HepG2 (cell line): ENCODE measurements at regions not wholly inside any gene's neighbourhood (a gene's known extent, or its start where the extent isn't known, plus 50 kb on each side); places are given as distances from the start of the nearest gene placed in this dataset.

Source experiments
- HMG20B ChIP-seq: conservative IDR thresholded peaks from 2 replicates; pipeline ENCODE4 v1.6.1; 2016; ENCODE audit warnings: missing genetic modification reagents, missing compliant biosample characterization
- JUND ChIP-seq: sonication (generic); formaldehyde crosslinking; IDR thresholded peaks from 2 replicates; pipeline ENCODE4 v1.8.0; 2022; ENCODE audit warnings: mild to moderate bottlenecking, missing genetic modification reagents
- MXD4 ChIP-seq: IDR thresholded peaks from 2 replicates; pipeline ENCODE4 v1.6.1; 2016; ENCODE audit warnings: mild to moderate bottlenecking, missing biosample characterization, missing genetic modification reagents
- NFE2L1 ChIP-seq: sonication (generic); formaldehyde crosslinking; IDR thresholded peaks from 2 replicates; pipeline ENCODE4 v1.4.0; 2020; ENCODE audit warnings: missing genetic modification reagents, mild to moderate bottlenecking, borderline replicate concordance
- PRPF4 ChIP-seq: fragments of 200-400 bp; formaldehyde crosslinking; IDR thresholded peaks from 2 replicates; pipeline ENCODE4 v1.6.1; 2016; ENCODE audit warnings: low read length, low read depth; ENCODE audit not compliant: poor library complexity, severe bottlenecking
- YY1 ChIP-seq: IDR thresholded peaks from 2 replicates; pipeline ENCODE4 v1.6.1; 2011; ENCODE audit warnings: low read length, low read depth, moderate library complexity, mild to moderate bottlenecking; ENCODE audit not compliant: insufficient read depth, insufficient replicate concordance
- ZFP1 ChIP-seq: IDR thresholded peaks from 2 replicates; pipeline ENCODE4 v1.6.1; 2016
- ZNF180 ChIP-seq: sonication (generic); formaldehyde crosslinking; IDR thresholded peaks from 2 replicates; pipeline ENCODE4 v1.4.0; 2020; ENCODE audit warnings: low read depth, missing genetic modification reagents, borderline replicate concordance
- ZNF274 ChIP-seq: sonication (generic); formaldehyde crosslinking; IDR thresholded peaks from 2 replicates; pipeline ENCODE4 v1.5.1; 2020; ENCODE audit warnings: mild to moderate bottlenecking, missing genetic modification reagents
- TF ChIP-seq, protein P1 (sequence below), 2 experiments: sonication (generic) in 1 of 2; formaldehyde crosslinking in 1 of 2; IDR thresholded peaks; 2 replicates each; pipeline versions ENCODE4 v1.5.1 to v1.6.1; 2011 to 2020; ENCODE audit warnings: borderline replicate concordance in 1 of 2, low read depth in 1 of 2, low read length in 1 of 2, mild to moderate bottlenecking in 1 of 2, missing genetic modification reagents in 1 of 2, moderate library complexity in 1 of 2
- TF ChIP-seq, protein P2 (sequence below): sonication (generic); formaldehyde crosslinking; IDR thresholded peaks from 2 replicates; pipeline ENCODE4 v1.4.0; 2020; ENCODE audit warnings: missing genetic modification reagents, mild to moderate bottlenecking, borderline replicate concordance
- TF ChIP-seq, protein P3 (sequence below): sonication (generic); formaldehyde crosslinking; IDR thresholded peaks from 2 replicates; pipeline ENCODE4 v1.4.0; 2020; ENCODE audit warnings: missing genetic modification reagents
- TF ChIP-seq, protein P4 (sequence below): sonication (generic); formaldehyde crosslinking; IDR thresholded peaks from 2 replicates; pipeline ENCODE4 v1.5.0; 2020; ENCODE audit warnings: mild to moderate bottlenecking, missing genetic modification reagents, moderate library complexity

DNA sequence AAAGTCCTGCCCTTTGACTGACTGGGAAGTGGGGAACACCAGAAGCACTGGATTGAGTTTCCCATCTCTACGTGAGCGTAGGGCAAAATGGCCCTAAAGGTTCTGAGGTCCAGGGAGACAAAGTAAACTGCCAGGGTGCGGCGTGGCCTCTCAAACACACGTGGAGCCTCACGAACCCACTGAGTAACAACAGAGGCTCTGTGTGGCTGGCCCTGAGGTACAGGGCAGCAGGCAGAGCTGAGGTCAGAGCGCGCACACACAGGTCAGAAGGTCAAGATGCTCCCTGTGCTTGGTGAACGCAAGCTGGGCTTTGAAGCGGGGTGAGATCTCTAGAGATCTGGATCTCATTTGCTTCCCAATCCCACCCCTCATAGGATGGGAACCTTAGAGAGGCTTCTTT, 99.0 kb upstream of the ZMIZ1 start:
- TF ChIP-seq MXD4 (CRISPR knock-in tag) (no peak), ZNF274 (CRISPR knock-in tag) (no peak), PRPF4 (no peak), ZFP1 (CRISPR knock-in tag) (no peak), JUND (no peak), HMG20B (CRISPR knock-in tag) (no peak), YY1 (peak; percentile 12), NFE2L1 (CRISPR knock-in tag) (no peak), ZNF180 (CRISPR knock-in tag) (no peak)
- TF ChIP-seq, protein P1, sequence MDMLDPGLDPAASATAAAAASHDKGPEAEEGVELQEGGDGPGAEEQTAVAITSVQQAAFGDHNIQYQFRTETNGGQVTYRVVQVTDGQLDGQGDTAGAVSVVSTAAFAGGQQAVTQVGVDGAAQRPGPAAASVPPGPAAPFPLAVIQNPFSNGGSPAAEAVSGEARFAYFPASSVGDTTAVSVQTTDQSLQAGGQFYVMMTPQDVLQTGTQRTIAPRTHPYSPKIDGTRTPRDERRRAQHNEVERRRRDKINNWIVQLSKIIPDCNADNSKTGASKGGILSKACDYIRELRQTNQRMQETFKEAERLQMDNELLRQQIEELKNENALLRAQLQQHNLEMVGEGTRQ (IDR thresholded peaks at IDR 0.05; ENCODE audit: low read depth, low read length), result no peak
- TF ChIP-seq, protein P1 (CRISPR knock-in tag; IDR thresholded peaks at IDR 0.05; ENCODE audit: borderline replicate concordance), result no peak
- TF ChIP-seq, protein P2, sequence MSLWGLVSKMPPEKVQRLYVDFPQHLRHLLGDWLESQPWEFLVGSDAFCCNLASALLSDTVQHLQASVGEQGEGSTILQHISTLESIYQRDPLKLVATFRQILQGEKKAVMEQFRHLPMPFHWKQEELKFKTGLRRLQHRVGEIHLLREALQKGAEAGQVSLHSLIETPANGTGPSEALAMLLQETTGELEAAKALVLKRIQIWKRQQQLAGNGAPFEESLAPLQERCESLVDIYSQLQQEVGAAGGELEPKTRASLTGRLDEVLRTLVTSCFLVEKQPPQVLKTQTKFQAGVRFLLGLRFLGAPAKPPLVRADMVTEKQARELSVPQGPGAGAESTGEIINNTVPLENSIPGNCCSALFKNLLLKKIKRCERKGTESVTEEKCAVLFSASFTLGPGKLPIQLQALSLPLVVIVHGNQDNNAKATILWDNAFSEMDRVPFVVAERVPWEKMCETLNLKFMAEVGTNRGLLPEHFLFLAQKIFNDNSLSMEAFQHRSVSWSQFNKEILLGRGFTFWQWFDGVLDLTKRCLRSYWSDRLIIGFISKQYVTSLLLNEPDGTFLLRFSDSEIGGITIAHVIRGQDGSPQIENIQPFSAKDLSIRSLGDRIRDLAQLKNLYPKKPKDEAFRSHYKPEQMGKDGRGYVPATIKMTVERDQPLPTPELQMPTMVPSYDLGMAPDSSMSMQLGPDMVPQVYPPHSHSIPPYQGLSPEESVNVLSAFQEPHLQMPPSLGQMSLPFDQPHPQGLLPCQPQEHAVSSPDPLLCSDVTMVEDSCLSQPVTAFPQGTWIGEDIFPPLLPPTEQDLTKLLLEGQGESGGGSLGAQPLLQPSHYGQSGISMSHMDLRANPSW (CRISPR knock-in tag), result no peak
- TF ChIP-seq, protein P3, sequence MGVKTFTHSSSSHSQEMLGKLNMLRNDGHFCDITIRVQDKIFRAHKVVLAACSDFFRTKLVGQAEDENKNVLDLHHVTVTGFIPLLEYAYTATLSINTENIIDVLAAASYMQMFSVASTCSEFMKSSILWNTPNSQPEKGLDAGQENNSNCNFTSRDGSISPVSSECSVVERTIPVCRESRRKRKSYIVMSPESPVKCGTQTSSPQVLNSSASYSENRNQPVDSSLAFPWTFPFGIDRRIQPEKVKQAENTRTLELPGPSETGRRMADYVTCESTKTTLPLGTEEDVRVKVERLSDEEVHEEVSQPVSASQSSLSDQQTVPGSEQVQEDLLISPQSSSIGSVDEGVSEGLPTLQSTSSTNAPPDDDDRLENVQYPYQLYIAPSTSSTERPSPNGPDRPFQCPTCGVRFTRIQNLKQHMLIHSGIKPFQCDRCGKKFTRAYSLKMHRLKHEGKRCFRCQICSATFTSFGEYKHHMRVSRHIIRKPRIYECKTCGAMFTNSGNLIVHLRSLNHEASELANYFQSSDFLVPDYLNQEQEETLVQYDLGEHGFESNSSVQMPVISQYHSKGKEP (CRISPR knock-in tag), result no peak
- TF ChIP-seq, protein P4, sequence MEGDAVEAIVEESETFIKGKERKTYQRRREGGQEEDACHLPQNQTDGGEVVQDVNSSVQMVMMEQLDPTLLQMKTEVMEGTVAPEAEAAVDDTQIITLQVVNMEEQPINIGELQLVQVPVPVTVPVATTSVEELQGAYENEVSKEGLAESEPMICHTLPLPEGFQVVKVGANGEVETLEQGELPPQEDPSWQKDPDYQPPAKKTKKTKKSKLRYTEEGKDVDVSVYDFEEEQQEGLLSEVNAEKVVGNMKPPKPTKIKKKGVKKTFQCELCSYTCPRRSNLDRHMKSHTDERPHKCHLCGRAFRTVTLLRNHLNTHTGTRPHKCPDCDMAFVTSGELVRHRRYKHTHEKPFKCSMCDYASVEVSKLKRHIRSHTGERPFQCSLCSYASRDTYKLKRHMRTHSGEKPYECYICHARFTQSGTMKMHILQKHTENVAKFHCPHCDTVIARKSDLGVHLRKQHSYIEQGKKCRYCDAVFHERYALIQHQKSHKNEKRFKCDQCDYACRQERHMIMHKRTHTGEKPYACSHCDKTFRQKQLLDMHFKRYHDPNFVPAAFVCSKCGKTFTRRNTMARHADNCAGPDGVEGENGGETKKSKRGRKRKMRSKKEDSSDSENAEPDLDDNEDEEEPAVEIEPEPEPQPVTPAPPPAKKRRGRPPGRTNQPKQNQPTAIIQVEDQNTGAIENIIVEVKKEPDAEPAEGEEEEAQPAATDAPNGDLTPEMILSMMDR, result no peak
